SK-N-MC (cell line): ENCODE measurements at regions not wholly inside any gene's neighbourhood (a gene's known extent, or its start where the extent isn't known, plus 50 kb on each side); places are given as distances from the start of the nearest gene placed in this dataset.
A peak's percentile ranks its signal among the peaks of the same experiment; 100 is the strongest.

Source experiments
- DNase-seq: peaks from one replicate; pipeline ENCODE4 v3.0.0-alpha.2; 2011; ENCODE audit warnings: low read depth, low spot score
- H3K27ac ChIP-seq: fragments of 200-600 bp; sonication (generic); 2 replicates; pipeline ENCODE4 v1.5.1; 2016; ENCODE audit warnings: mixed run types
- H3K36me3 ChIP-seq: fragments of 200-600 bp; sonication (generic); 2 replicates; pipeline ENCODE4 v1.6.1; 2017; ENCODE audit warnings: antibody characterized with exemption, low read length, mixed read lengths; ENCODE audit not compliant: insufficient read depth
- H3K4me3 ChIP-seq: fragments of 200-600 bp; sonication (generic); 2 replicates; pipeline ENCODE4 v1.5.1; 2016
- H3K9ac ChIP-seq: fragments of 200-600 bp; sonication (generic); 2 replicates; pipeline ENCODE4 v1.8.0; 2017; ENCODE audit warnings: mixed run types, mixed read lengths; ENCODE audit not compliant: insufficient read length
- H3K9me3 ChIP-seq: fragments of 200-600 bp; sonication (generic); 2 replicates; pipeline ENCODE4 v1.6.1; 2017; ENCODE audit warnings: low read depth, mild to moderate bottlenecking, antibody characterized with exemption, low read length, moderate library complexity, mixed read lengths
- EZH2 ChIP-seq: fragments of 200-600 bp; sonication (generic); IDR thresholded peaks from one replicate; pipeline ENCODE4 v1.6.1; 2017; ENCODE audit warnings: antibody characterized with exemption
- FOXP2 ChIP-seq: optimal IDR thresholded peaks from 2 replicates; pipeline ENCODE3; 2011; ENCODE audit warnings: mild to moderate bottlenecking, moderate library complexity; ENCODE audit not compliant: insufficient read depth; ENCODE audit errors: extremely low read length, control extremely low read depth
- POLR2AphosphoS5 ChIP-seq: IDR thresholded peaks from 2 replicates; pipeline ENCODE4 v1.6.1; 2012; ENCODE audit warnings: mild to moderate bottlenecking, low read depth, low read length, borderline replicate concordance

DNA sequence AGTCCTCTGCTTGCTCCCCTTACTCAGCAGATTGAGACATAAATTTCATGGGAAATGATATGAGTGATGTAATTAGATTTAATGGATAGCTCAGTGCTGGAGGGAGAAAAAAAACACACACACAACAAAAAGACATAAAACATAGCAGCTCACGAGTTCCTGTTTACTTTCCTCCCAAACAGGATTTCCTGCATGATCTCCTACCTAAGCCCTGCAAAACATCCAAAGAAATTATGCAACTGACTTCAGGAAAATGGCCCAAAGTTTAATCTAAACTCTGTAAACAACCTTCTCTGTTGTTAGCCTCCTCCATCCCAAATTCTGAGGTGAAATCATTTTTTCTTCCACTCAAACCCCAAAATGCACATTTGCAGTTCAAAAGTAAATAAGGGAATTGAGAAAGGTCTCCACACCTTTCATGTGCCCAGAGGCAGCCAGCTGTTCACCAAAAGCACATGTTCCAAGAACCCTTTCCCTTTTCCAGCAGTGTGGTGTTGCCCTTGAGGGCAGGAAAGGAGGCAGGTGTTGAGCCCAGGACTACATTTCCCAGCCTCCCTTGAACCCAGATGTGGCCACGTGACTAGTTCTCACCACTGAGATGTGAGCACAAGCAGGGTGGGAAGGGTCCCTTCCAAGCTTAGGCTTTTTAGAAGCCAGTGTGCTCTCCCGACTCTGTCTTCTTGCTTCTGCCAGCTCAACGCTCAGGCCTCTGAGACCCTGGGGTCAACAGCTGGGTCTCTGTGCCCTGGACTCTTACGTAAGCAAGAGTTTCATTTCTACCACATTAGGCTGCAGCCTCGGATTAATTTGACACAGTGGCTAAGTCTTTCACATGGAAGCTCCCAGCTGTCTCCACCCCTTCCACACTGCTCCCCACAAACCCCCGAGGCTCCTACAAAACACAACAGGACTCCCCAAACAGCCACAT, 301.2 kb downstream of the CTTN start:
- peak; percentile 33 for TF ChIP-seq FOXP2
- TF ChIP-seq EZH2, result no peak
- Histone ChIP-seq H3K9me3 (no peaks in the 10 kb centered on the region), H3K9ac (no peak overlapping the region), H3K27ac (no peak overlapping the region), H3K36me3 (no peaks in the 10 kb centered on the region), H3K4me3 (no peak overlapping the region)
- no peak for DNase-seq

DNA sequence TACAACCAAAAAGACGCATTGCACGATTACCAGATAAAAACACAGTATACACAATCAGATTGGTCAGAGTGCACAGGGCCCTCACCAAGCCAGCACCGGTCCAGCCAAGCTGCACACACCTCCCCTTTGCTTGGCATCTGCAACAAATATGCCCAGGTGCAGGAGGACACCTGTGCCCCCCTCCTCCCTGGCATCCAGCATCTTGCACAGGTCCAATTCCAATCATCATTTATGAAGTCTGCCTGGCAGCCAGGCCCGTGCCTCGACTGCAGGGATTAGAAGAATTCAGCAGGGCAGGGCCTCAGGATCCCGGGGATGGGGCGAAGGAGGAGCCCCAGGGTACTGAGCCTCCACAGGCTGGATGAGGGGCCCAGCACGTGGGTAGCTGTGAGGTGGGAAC, 302.1 kb downstream of the CTTN start:
- TF ChIP-seq EZH2, result no peak
- no peak for TF ChIP-seq POLR2AphosphoS5
- no peak for TF ChIP-seq FOXP2
- H3K27ac ChIP-seq, result no peak overlapping the region
- no peaks in the 10 kb centered on the region for H3K36me3 ChIP-seq
- no peaks in the 10 kb centered on the region for H3K9me3 ChIP-seq
- H3K4me3 ChIP-seq, result no peak overlapping the region
- no peak overlapping the region for H3K9ac ChIP-seq
- no peak for DNase-seq

DNA sequence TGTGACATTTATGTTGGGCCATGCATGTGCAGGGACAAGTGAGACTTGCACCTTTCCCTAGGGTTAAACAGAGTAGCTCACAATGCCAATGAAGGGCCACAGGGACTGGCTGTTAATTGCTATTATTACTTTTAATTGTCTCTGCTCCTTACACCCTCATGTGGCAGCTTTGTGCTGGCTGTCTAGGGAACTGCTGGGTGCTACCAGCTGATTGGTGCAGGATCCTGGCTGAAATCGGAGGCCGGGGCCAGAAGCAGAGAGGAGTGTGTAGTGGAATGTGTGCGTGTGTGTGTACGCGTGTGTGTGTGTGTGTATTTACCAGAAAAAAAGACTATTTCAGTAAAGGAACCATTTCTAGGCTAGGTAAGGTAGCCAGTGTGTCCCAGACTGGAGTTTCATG, 302.5 kb downstream of the CTTN start:
- no peak for DNase-seq
- H3K27ac ChIP-seq, result no peak overlapping the region

DNA sequence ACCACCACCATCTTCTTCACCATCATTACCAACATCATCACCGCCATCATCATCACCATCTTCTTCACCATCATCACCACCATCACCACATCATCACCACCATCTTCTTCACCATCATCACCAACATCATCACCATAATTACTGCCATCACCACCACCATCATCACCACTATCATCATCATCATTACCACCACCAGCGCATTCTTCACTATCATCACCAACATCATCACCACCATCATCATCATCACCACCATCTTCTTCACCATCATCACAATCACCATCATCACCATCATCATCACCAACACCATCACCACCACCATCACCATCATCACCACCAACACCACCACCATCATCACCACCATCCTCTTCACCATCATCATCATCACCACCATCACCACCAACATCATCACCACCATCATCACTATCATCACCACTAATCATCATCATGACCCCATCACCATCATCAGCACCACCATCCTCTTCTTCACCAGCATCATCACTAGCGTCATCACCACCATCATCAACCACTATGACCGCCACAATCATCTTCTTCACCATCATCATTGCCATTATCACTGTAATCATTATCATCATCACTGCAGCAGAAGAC, 303.8 kb downstream of the CTTN start:
- no peak for DNase-seq
- Histone ChIP-seq H3K9ac (no peak overlapping the region), H3K9me3 (no peaks in the 10 kb centered on the region), H3K27ac (no peak overlapping the region), H3K36me3 (no peaks in the 10 kb centered on the region), H3K4me3 (no peak overlapping the region)
- no peak for TF ChIP-seq FOXP2
- no peak for TF ChIP-seq EZH2
- TF ChIP-seq POLR2AphosphoS5, result no peak

More for the DNA sequence above, 302.5 kb downstream of the CTTN start:
- Histone ChIP-seq H3K9me3 (no peaks in the 10 kb centered on the region), H3K9ac (no peak overlapping the region), H3K36me3 (no peaks in the 10 kb centered on the region), H3K4me3 (no peak overlapping the region)
- TF ChIP-seq FOXP2 (no peak), POLR2AphosphoS5 (no peak)

DNA sequence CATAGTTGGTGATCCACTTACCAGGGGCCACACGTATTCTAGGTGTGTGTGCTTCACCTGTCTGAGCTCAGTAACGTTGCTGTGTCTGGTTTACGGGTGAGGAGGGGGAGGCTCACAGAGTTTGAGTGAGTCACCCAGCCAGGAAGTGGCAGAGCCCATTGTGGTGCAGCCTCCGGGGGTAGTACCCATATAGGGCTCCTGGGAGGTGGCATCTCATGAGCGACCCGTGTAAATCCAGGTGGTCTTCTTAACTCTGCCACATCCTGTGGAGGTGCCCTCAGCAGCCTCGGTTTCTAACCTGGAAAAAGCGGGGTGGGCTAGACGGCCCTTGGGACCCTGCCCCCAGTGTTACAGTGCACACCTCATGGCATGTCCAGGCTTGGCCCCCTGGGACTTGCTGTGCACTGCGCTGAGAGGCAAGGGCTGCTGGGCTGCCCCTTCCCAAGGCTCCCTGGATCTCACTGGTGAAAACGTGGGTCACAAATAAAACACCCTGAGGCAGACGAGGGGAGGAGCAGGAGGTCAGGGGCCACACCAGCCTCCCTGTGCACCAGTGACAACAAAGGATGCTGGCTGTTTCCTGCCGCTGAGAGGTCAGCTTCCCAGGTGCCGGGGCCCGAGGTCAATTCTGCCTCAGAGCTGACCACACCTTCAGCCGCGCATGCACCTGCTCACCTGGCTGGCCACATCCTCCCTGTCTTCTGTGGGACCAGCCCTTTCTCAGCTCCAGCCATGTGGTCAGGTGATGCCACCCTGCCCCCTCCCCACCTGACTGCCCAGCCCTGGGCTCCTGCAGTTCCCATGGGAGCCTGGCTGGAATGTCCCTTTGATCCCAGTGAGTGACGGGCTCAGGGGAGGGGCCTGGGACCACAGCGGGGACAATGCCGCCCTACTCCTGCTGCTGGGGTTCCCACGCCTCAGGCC, 305.1 kb downstream of the CTTN start:
- Histone ChIP-seq H3K4me3 (no peak overlapping the region), H3K27ac (no peak overlapping the region), H3K9ac (no peak overlapping the region), H3K36me3 (no peaks in the 10 kb centered on the region), H3K9me3 (no peaks in the 10 kb centered on the region)
- TF ChIP-seq EZH2 (no peak), FOXP2 (no peak), POLR2AphosphoS5 (no peak)
- DNase-seq, result no peak

DNA sequence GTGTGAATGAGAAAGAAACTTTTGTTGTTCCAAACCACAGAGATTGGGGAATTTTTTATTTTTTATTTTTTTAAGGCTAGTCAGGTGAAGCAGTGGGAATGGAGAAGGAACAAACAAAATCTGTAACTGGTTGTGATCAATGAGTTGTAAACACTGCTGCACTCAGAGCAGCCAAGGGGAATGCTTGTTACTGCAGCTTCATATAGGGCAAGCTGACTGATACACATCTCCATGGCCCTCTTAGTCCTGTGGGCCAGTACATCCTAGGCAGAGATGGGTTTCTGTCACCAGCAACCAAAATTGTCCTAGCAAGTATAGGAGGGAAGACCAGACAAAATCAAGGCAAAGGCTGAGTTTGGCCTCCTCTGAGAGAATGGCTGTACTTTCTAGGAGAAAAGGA, 306.8 kb downstream of the CTTN start:
- no peaks in the 10 kb centered on the region for H3K36me3 ChIP-seq
- H3K27ac ChIP-seq, result no peak overlapping the region
- H3K9me3 ChIP-seq, result no peaks in the 10 kb centered on the region
- no peak for DNase-seq
- no peak overlapping the region for H3K9ac ChIP-seq
- no peak overlapping the region for H3K4me3 ChIP-seq
- no peak for TF ChIP-seq EZH2
- TF ChIP-seq FOXP2, result no peak
- TF ChIP-seq POLR2AphosphoS5, result no peak

DNA sequence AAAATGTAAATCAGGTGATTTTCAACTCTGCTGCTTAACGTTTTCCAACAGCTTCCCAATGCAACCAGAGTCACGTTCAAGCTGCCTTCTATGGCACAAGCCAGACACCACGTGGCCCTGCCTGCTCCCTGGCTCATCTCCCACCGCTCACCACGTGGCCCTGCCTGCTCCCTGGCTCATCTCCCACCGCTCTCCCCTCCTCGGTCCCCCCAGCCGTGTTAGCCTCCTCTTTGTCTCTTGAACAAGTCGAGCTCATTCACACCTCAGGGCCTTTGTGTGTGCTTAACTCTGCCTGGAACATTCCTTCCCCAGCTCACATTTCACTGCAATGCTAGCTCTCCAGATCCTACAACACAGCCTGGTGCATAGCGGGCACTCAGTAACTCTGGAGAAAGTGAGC, 307.6 kb downstream of the CTTN start:
- no peak for TF ChIP-seq FOXP2
- no peak for TF ChIP-seq EZH2
- DNase-seq, result no peak

DNA sequence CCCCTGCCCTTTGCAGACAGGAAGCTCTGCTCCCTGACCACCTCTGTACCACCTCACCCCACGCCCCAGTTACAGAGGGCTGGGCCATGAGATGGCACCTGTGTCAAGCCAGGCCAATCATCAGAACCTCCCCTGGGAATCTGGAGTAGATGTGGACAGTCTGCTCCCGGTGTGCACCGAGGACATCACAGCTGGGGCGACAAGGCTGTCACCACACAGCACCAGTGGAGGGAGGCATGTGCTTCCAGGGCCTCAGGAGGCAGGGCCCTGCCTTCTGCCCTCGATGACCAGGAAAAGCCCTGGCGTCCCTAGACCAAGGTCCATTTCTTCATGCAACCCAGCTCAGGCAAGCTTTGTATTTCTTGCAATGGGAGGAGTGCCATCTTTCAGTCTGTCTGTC, 309.5 kb downstream of the CTTN start:
- TF ChIP-seq EZH2 (no peak), POLR2AphosphoS5 (no peak), FOXP2 (no peak)

More for the DNA sequence above, 307.6 kb downstream of the CTTN start:
- no peak overlapping the region for H3K27ac ChIP-seq
- H3K9me3 ChIP-seq, result no peaks in the 10 kb centered on the region
- H3K9ac ChIP-seq, result no peak overlapping the region
- H3K36me3 ChIP-seq, result no peaks in the 10 kb centered on the region
- H3K4me3 ChIP-seq, result no peak overlapping the region

More for the DNA sequence above, 309.5 kb downstream of the CTTN start:
- Histone ChIP-seq H3K4me3 (no peak overlapping the region), H3K36me3 (no peaks in the 10 kb centered on the region), H3K27ac (no peak overlapping the region), H3K9me3 (no peaks in the 10 kb centered on the region), H3K9ac (no peak overlapping the region)
- DNase-seq, result no peak
